Activated CD4-positive, alpha-beta T cell treated with anti-CD3 and anti-CD28 coated beads, Interleukin-2, amount 10 ng/mL, durations not matched to agents 24 days and 14 days (primary cell): ENCODE measurements at regions not wholly inside any gene's neighbourhood (a gene's known extent, or its start where the extent isn't known, plus 50 kb on each side); places are given as distances from the start of the nearest gene placed in this dataset.

Source experiments
- DNase-seq: peaks from one replicate; pipeline ENCODE4 v3.0.0; 2022
- H3K27ac Mint-ChIP-seq: one replicate; pipeline ENCODE4 v1.8.0; 2022; ENCODE audit warnings: mild to moderate bottlenecking, mixed read lengths
- H3K27me3 Mint-ChIP-seq: one replicate; pipeline ENCODE4 v1.8.0; 2022; ENCODE audit warnings: mixed read lengths
- H3K36me3 Mint-ChIP-seq: one replicate; pipeline ENCODE4 v1.8.0; 2022; ENCODE audit warnings: low read depth, mild to moderate bottlenecking, mixed read lengths
- H3K4me1 Mint-ChIP-seq: one replicate; pipeline ENCODE4 v1.8.0; 2021; ENCODE audit warnings: mixed read lengths
- H3K4me3 Mint-ChIP-seq: one replicate; pipeline ENCODE4 v1.8.0; 2022; ENCODE audit warnings: mild to moderate bottlenecking, moderate library complexity, mixed read lengths
- H3K9me3 Mint-ChIP-seq: one replicate; pipeline ENCODE4 v1.8.0; 2021; ENCODE audit warnings: mixed read lengths
- intact Hi-C: fragments of 100-400 bp; cut with micrococcal nuclease; formaldehyde crosslinking; loops from one replicate; pipeline ENCODE4 v1.15.1; 2023

DNA sequence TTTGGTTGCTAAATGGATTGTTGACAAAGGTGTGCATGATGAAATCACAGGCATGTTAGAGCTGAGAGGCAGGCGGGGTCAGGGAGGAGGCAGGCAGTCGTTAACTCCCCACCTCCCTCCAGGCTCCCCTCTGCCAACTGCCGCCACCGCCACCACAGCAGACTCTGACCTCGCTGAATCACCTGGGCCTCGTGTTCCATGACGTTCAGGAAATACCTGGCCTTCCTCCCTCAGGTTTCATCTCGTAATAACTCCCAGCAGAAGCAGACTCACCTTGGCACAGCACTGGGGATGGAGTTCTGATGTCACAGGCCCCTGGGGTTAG, 198.5 kb downstream of the KATNAL1 start:
- peaks cover 18% of the 10 kb centered on the region for H3K4me1 Mint-ChIP-seq
- intact Hi-C loops, result no loop called here
- no peaks in the 10 kb centered on the region for H3K9me3 Mint-ChIP-seq
- H3K27ac Mint-ChIP-seq, result no peak overlapping the region
- H3K4me3 Mint-ChIP-seq, result no peak overlapping the region
- no peak for DNase-seq
- no peaks in the 10 kb centered on the region for H3K36me3 Mint-ChIP-seq
- peaks cover 15% of the 10 kb centered on the region for H3K27me3 Mint-ChIP-seq

DNA sequence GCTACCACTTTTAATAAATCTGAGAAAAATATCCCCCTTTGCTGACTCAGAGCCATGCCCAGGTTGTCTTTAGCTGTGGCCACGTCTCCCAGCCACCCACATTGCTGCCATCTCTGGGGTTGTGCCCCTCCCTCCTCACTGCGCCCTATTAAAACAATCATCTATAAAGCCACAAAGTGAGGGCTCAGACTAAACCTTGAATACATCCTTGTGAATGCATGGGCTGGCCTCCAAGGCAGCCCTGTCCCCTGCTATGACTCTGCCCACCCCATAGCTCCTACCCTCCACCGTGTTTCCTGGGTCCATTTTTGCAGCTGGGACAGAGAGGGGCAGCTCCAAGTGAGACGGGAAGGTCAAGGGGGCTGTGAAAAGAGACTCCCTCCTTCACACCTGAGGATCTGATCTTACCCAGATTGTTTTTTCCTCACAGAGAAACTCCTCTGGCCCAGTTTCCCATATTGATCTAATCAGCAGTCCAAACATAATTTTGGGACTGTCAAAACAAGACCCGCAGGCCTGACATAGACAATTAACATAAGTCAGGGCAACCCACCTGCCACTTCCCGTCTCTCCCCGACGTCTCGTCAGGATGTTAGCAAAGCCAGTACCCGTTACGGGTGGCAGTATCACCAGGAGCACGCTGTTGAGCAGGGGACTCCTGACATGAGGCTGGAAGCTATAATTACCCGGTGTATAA, 199.0 kb downstream of the KATNAL1 start:
- intact Hi-C loops, result no loop called here
- Mint-ChIP-seq H3K36me3 (no peaks in the 10 kb centered on the region), H3K4me1 (peaks cover 16% of the 10 kb centered on the region), H3K4me3 (no peak overlapping the region), H3K27me3 (peaks cover 19% of the 10 kb centered on the region), H3K9me3 (no peaks in the 10 kb centered on the region), H3K27ac (no peak overlapping the region)
- no peak for DNase-seq

DNA sequence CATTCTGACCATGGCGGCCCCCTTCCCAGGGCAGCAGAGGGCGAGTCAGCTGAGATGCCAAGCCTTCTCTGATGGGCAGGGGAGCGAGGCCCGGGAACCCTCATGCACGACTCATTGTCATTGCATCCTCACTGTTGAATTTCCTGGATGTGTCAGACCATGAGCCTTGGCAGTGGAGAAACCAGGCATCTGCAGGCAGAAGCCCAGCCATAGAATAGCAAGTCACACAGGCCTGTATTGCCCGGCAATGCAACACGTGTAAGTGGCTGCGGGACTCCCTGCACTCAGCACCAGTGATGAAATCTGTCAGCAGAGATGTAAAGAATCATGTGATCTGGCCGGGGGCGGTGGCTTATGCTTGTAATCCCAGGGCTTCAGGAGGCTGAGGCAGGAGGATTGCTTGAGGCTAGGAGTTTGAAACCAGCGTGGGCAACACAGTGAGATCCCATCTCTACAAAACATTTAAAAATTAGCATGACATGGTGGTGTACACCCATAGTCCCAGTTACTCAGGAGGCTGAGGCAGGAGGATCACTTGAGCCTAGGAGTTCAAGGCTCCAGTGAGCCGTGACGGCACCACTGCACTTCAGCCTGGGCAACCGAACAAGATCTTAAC, 199.7 kb downstream of the KATNAL1 start:
- no peak overlapping the region for H3K4me3 Mint-ChIP-seq
- intact Hi-C loops, result no loop called here
- no peaks in the 10 kb centered on the region for H3K9me3 Mint-ChIP-seq
- DNase-seq, result no peak
- no peaks in the 10 kb centered on the region for H3K36me3 Mint-ChIP-seq
- H3K27me3 Mint-ChIP-seq, result peaks cover 23% of the 10 kb centered on the region
- H3K27ac Mint-ChIP-seq, result no peak overlapping the region
- peaks cover 9% of the 10 kb centered on the region for H3K4me1 Mint-ChIP-seq

DNA sequence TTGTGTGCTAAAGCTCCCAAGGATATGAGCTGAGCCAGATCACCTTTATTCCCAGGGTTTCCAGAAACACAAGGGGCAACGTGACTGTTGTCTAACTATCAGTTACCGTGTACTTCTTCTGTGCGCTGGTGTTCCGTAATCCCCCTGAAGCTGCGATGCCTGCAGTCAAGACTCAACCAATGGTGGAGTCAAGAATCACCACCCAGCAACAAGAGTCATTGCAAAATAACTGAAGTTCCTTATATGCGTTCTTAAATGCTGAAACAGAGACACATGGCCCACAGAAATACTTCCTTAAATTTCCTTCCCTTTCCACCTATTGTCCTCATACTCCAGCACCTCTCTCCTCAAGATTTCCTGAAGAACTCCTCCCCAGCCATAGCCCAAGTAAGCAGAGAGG, 200.2 kb downstream of the KATNAL1 start:
- H3K4me1 Mint-ChIP-seq, result peaks cover 4% of the 10 kb centered on the region
- peaks cover 26% of the 10 kb centered on the region for H3K27me3 Mint-ChIP-seq
- no peak for DNase-seq
- intact Hi-C loops, result no loop called here
- no peaks in the 10 kb centered on the region for H3K36me3 Mint-ChIP-seq
- H3K9me3 Mint-ChIP-seq, result no peaks in the 10 kb centered on the region
- no peak overlapping the region for H3K27ac Mint-ChIP-seq
- H3K4me3 Mint-ChIP-seq, result no peak overlapping the region

DNA sequence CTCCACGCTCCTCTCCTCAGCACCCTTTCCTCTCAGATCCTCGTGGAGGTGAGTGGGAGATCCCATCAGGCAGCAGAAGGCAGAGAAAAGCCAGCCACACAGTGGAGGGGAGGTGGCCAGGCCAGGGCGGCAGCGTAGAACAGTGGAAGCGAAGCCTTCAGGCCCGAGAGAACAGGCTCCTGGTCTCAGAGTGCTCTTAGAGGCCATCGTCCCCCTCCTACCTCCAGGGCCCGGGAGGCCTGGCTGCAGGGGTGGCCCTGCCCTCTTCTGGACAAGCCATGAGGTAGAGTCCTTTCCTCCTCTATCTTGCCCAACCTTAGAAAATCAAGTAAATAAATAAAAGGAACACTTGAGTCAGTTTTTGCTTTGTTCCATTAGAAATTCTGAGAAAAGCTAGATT, 202.0 kb downstream of the KATNAL1 start:
- intact Hi-C loops, result no loop called here
- no peaks in the 10 kb centered on the region for H3K9me3 Mint-ChIP-seq
- H3K4me1 Mint-ChIP-seq, result no peaks in the 10 kb centered on the region

DNA sequence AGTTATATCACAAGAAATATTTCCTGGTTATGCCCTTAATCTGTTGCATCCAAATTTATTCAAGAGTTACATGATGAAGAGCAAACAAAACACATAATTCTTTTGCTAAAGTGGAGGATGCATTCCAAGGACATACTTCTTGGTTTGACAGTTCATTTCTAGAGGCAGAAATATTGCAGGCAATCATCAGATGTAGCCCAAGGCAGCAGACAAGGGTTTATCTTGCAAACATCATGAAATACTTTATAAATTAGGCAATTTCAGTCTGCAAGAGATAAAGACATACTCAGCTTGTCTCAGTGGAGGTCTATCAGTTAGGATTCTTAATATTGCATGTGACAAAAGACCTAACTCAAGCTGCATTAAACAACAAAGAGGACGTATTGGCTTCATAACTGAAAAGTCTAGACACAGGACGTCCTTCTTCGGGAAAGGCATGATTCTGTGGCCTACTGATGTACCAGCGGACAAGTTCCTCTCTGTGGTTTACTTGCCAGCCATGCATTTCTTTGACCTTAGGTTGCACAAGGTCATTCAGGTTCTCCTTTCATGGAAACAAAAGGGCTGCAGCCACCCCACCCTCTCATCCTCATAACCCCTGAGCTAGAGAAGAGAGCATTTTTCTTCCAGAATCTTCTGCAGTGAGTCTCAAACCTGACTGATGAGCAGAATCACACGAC, 204.1 kb downstream of the KATNAL1 start:
- Mint-ChIP-seq H3K4me3 (no peak overlapping the region), H3K4me1 (no peaks in the 10 kb centered on the region), H3K27me3 (peaks cover 29% of the 10 kb centered on the region), H3K36me3 (no peaks in the 10 kb centered on the region), H3K9me3 (no peaks in the 10 kb centered on the region), H3K27ac (no peak overlapping the region)
- intact Hi-C loops, result no loop called here
- no peak for DNase-seq

More for the DNA sequence above, 202.0 kb downstream of the KATNAL1 start:
- Mint-ChIP-seq H3K36me3 (no peaks in the 10 kb centered on the region), H3K27ac (no peak overlapping the region), H3K27me3 (peaks cover 26% of the 10 kb centered on the region), H3K4me3 (no peak overlapping the region)
- no peak for DNase-seq

DNA sequence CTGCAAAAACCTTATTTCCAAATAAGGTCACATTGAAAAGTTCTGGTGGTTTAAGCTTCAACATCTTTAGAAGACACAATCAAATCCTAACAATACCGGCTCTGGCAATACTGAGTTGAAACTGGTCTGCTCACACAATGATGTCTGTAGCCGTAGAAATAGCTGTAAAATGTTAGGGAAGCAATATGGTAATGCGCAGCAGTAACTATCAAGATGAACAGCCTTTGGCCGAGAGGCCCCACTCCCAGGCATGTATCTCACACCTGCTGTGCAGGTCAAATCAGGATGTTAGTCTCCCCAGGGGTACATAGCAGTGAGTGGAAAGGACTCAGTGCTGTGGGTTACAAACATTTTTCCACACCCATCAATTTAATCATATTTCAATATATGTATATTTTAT, 207.1 kb downstream of the KATNAL1 start:
- no peaks in the 10 kb centered on the region for H3K36me3 Mint-ChIP-seq
- H3K9me3 Mint-ChIP-seq, result no peaks in the 10 kb centered on the region
- peaks cover 27% of the 10 kb centered on the region for H3K27me3 Mint-ChIP-seq
- H3K4me3 Mint-ChIP-seq, result no peak overlapping the region
- H3K27ac Mint-ChIP-seq, result no peak overlapping the region
- no peaks in the 10 kb centered on the region for H3K4me1 Mint-ChIP-seq
- intact Hi-C loops, result no loop called here
- no peak for DNase-seq

DNA sequence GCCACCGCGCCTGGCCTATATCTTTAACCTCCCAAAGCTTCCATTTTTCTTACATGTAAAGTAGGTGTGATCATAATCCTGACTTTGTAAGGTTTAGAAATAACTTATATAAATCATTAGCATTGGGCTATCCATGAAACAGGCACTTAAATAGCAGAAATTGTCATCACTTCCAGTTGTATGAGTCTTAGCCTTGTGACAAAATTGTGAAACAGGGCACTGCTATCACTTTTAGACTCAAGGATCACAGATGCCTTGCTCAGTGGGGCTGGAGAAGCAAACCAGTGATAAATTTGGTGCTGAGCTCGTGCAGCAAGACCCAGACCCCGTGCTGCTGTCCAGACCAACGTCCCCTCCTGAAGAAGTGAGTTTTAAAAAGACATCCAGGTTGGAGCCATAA, 209.7 kb downstream of the KATNAL1 start:
- Mint-ChIP-seq H3K9me3 (no peaks in the 10 kb centered on the region), H3K4me1 (no peaks in the 10 kb centered on the region), H3K27me3 (peaks cover 11% of the 10 kb centered on the region), H3K4me3 (no peak overlapping the region), H3K27ac (no peak overlapping the region), H3K36me3 (no peaks in the 10 kb centered on the region)
- intact Hi-C loops, result no loop called here
- DNase-seq, result no peak

DNA sequence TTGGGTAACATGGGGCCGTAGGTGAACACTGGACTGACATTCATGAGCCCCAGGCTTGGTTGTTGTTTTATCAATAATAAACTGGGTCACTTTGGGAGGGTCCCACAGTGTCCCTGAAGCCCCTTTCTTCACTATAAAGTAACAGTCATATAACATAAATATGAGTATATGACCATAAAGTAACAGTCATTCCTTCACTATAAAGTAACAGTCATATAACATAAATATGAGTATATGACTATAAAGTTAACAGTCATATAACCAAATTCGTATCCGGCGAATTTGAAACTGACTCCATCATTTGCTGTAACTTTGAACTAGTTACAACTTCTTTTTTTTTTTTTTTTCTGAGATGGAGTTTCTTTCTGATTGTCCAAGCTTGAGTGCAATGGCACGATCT, 210.3 kb downstream of the KATNAL1 start:
- no peak for DNase-seq
- no peak overlapping the region for H3K27ac Mint-ChIP-seq
- no peaks in the 10 kb centered on the region for H3K4me1 Mint-ChIP-seq
- no peak overlapping the region for H3K4me3 Mint-ChIP-seq
- no peaks in the 10 kb centered on the region for H3K36me3 Mint-ChIP-seq
- intact Hi-C loops, result no loop called here
- no peaks in the 10 kb centered on the region for H3K9me3 Mint-ChIP-seq
- peaks cover 6% of the 10 kb centered on the region for H3K27me3 Mint-ChIP-seq

DNA sequence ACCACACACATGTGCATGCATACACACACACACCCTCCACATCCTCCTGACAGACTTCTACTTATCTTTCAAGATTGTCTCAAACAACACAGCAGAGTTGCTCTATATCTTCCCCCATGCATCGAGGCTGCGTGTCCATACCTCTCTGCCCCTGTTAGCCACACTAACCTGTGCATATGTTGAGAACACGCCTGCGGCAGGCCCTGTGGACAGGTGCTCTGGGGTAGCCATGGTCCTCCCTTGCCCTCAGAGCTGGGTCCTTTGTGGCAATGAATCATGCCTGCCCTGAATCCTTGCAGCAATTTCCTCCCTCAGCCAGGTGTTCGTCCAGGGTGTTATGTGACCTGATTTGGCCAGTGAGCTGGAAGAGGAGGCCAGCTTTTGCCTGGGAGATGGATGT, 213.3 kb downstream of the KATNAL1 start:
- intact Hi-C loops, result no loop called here
- Mint-ChIP-seq H3K27ac (no peak overlapping the region), H3K4me3 (no peak overlapping the region), H3K4me1 (no peaks in the 10 kb centered on the region), H3K27me3 (no peaks in the 10 kb centered on the region), H3K9me3 (no peaks in the 10 kb centered on the region), H3K36me3 (no peaks in the 10 kb centered on the region)
- no peak for DNase-seq

DNA sequence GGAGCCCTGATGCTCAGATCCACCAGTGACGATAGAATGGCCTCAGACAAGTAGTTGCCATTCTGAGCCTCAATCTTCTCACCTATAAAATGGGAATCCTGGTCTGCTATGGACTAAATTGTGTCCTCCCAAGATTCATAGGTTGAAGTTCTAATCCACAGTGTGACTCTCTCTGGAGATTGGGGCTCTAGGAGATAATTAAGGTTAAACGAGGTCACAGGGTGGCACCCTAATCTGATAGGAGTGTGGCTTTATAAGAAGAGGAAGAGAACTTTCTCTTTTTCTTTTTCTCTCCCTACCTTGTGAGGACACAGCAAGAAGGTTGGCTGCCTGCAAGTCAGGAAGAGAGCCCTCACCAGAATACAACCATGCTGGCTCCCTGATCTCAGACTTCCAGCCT, 214.1 kb downstream of the KATNAL1 start:
- no peak for DNase-seq
- H3K27me3 Mint-ChIP-seq, result no peaks in the 10 kb centered on the region
- no peak overlapping the region for H3K27ac Mint-ChIP-seq
- intact Hi-C loops, result no loop called here
- no peaks in the 10 kb centered on the region for H3K4me1 Mint-ChIP-seq
- no peak overlapping the region for H3K4me3 Mint-ChIP-seq
- no peaks in the 10 kb centered on the region for H3K9me3 Mint-ChIP-seq
- H3K36me3 Mint-ChIP-seq, result no peaks in the 10 kb centered on the region

DNA sequence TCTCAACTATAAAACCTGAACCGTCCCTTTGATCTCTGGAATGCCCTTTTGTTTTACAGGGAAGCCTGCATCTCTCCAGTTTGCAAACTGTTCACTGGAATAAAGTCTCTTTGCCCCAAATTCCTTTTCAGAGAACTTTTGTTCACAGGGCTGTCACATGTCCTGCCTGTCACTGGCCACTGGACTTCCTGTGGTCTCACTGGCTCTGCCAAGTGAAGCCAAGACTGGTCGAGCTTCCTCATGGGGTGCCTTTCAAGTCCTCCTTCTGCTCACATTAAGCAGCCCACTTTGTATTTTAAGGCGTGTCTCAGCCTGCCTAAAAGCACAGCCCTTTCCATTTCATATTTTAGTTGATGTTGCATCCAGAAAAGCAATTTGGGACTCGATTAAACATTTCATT, 215.7 kb downstream of the KATNAL1 start:
- H3K4me1 Mint-ChIP-seq, result no peaks in the 10 kb centered on the region
- intact Hi-C loops, result no loop called here
- no peaks in the 10 kb centered on the region for H3K36me3 Mint-ChIP-seq
- no peak overlapping the region for H3K27ac Mint-ChIP-seq
- H3K27me3 Mint-ChIP-seq, result no peaks in the 10 kb centered on the region
- DNase-seq, result no peak
- H3K4me3 Mint-ChIP-seq, result no peak overlapping the region
- no peaks in the 10 kb centered on the region for H3K9me3 Mint-ChIP-seq

DNA sequence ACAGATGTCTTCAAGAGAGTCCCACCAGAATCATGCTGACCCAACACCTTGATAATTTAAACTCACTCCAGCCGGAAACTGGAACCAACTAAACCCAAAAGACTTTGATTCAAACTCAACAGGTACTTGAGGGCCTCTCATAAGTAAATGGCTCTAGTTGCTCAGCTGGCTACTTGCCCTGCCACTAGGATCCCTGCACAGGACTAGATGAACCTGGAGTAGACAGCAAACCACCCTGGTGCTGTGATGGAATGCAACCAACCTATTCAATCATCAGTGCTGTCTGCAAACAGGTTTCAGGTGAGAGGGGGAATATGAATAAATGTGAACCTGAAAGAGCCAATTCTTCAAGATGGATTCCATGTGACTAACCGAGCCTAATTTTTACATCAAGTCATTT, 216.3 kb downstream of the KATNAL1 start:
- H3K4me1 Mint-ChIP-seq, result no peaks in the 10 kb centered on the region

DNA sequence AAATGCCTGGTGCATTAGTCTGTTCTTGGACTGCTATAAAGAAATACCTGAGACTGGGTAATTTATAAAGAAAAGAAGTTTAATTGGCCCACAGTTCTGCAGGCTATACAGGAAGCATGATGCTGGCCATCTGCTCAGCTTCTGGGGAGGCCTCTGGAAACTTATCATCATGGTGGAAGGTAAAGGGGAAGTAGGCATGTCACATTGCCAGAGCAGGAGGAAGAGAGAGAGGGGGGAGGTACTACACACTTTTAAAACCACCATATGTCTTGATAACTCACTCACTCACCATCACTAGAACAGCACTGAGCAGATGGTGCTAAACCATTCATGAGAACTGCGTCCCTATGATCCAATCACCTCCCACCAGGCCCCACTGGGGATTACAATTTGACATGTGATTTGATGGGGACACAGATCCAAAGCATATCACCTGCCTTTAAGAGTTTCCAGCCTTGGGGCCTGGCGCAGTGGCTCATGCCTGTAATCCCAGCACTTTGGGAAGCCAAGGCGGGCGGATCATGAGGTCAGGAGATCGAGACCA, 219.0 kb downstream of the KATNAL1 start:
- no peak overlapping the region for H3K4me3 Mint-ChIP-seq
- H3K27ac Mint-ChIP-seq, result no peak overlapping the region
- no peaks in the 10 kb centered on the region for H3K36me3 Mint-ChIP-seq
- intact Hi-C loops, result no loop called here
- no peak for DNase-seq
- H3K27me3 Mint-ChIP-seq, result peaks cover 18% of the 10 kb centered on the region
- H3K4me1 Mint-ChIP-seq, result no peaks in the 10 kb centered on the region
- H3K9me3 Mint-ChIP-seq, result no peaks in the 10 kb centered on the region

More for the DNA sequence above, 216.3 kb downstream of the KATNAL1 start:
- Mint-ChIP-seq H3K27ac (no peak overlapping the region), H3K27me3 (peaks cover 4% of the 10 kb centered on the region), H3K4me3 (no peak overlapping the region), H3K9me3 (no peaks in the 10 kb centered on the region), H3K36me3 (no peaks in the 10 kb centered on the region)
- intact Hi-C loops, result no loop called here
- no peak for DNase-seq
